WERI-Rb-1 (cell line): ENCODE measurements at regions not wholly inside any gene's neighbourhood (a gene's known extent, or its start where the extent isn't known, plus 50 kb on each side); places are given as distances from the start of the nearest gene placed in this dataset.
A peak's percentile ranks its signal among the peaks of the same experiment; 100 is the strongest.

Experiments used
- DNase-seq: peaks from one replicate; pipeline ENCODE4 v3.0.0-alpha.2; 2020
- H3K27ac ChIP-seq: fragments of 250-450 bp; sonication (Bioruptor Pico); 2 replicates; pipeline ENCODE4 v1.5.1; 2020; ENCODE audit warnings: mild to moderate bottlenecking, moderate library complexity
- H3K27me3 ChIP-seq: fragments of 250-450 bp; sonication (Bioruptor Pico); 2 replicates; pipeline ENCODE4 v1.5.1; 2021; ENCODE audit warnings: mild to moderate bottlenecking, low read depth, moderate library complexity; ENCODE audit not compliant: insufficient read depth, severe bottlenecking
- H3K36me3 ChIP-seq: fragments of 250-450 bp; sonication (Bioruptor Pico); 2 replicates; pipeline ENCODE4 v1.5.1; 2020; ENCODE audit warnings: mild to moderate bottlenecking, moderate library complexity
- H3K4me3 ChIP-seq: 2 replicates; pipeline ENCODE4 v1.5.1; 2011; ENCODE audit warnings: low read depth, mild to moderate bottlenecking, control low read depth, low read length
- H3K9me3 ChIP-seq: fragments of 250-450 bp; sonication (Bioruptor Pico); 2 replicates; pipeline ENCODE4 v1.5.1; 2021; ENCODE audit warnings: mild to moderate bottlenecking, moderate library complexity; ENCODE audit not compliant: severe bottlenecking
- CTCF ChIP-seq: IDR thresholded peaks from 2 replicates; pipeline ENCODE4 v1.5.1; 2011; ENCODE audit warnings: low read depth, mild to moderate bottlenecking, control low read depth, inconsistent platforms, low read length

GRCh38 chrX:144840616-144841015 lies 406.7 kb upstream of the SPANXN1 start:
- TF ChIP-seq CTCF, result no peak
- Histone ChIP-seq H3K27me3 (peaks cover 22% of the 10 kb centered on the region), H3K27ac (no peak overlapping the region), H3K9me3 (no peaks in the 10 kb centered on the region), H3K36me3 (no peaks in the 10 kb centered on the region), H3K4me3 (no peak overlapping the region)
- no peak for DNase-seq

- Histone ChIP-seq H3K9me3 (no peaks in the 10 kb centered on the region), H3K36me3 (no peaks in the 10 kb centered on the region), H3K27me3 (peaks cover 9% of the 10 kb centered on the region), H3K4me3 (no peak overlapping the region), H3K27ac (no peak overlapping the region)
- DNase-seq, result no peak
- no peak for TF ChIP-seq CTCF
These were observed 398.2 kb upstream of the SPANXN1 start for GRCh38 chrX:144849141-144849540.

- H3K36me3 ChIP-seq, result no peaks in the 10 kb centered on the region
- TF ChIP-seq CTCF, result 0 out of 2 replicates have a peak, but pooled peaks have one; percentile 1
- H3K9me3 ChIP-seq, result no peaks in the 10 kb centered on the region
- no peak for DNase-seq
- H3K4me3 ChIP-seq, result no peak overlapping the region
- H3K27ac ChIP-seq, result no peak overlapping the region
- peaks cover 22% of the 10 kb centered on the region for H3K27me3 ChIP-seq
These were observed 351.0 kb upstream of the SPANXN1 start for GRCh38 chrX:144896323-144896722.

GRCh38 chrX:144901521-144901920 lies 345.8 kb upstream of the SPANXN1 start:
- Histone ChIP-seq H3K27me3 (peaks cover 14% of the 10 kb centered on the region), H3K4me3 (no peak overlapping the region), H3K27ac (no peak overlapping the region), H3K36me3 (no peaks in the 10 kb centered on the region), H3K9me3 (no peaks in the 10 kb centered on the region)
- no peak for DNase-seq
- TF ChIP-seq CTCF, result no peak

- Histone ChIP-seq H3K9me3 (no peaks in the 10 kb centered on the region), H3K27ac (no peak overlapping the region), H3K27me3 (no peaks in the 10 kb centered on the region), H3K4me3 (no peak overlapping the region), H3K36me3 (no peaks in the 10 kb centered on the region)
- no peak for DNase-seq
- no peak for TF ChIP-seq CTCF
These were observed 330.5 kb upstream of the SPANXN1 start for GRCh38 chrX:144916785-144917184.

- H3K36me3 ChIP-seq, result no peaks in the 10 kb centered on the region
- no peak for DNase-seq
- no peak overlapping the region for H3K4me3 ChIP-seq
These were observed 328.4 kb upstream of the SPANXN1 start for GRCh38 chrX:144918936-144919335.

More at GRCh38 chrX:144918936-144919335, 328.4 kb upstream of the SPANXN1 start:
- Histone ChIP-seq H3K27ac (no peak overlapping the region), H3K9me3 (no peaks in the 10 kb centered on the region), H3K27me3 (peaks cover 7% of the 10 kb centered on the region)
- TF ChIP-seq CTCF, result no peak
